HFF-Myc (cell line): ENCODE measurements at regions not wholly inside any gene's neighbourhood (a gene's known extent, or its start where the extent isn't known, plus 50 kb on each side); places are given as distances from the start of the nearest gene placed in this dataset.
"Not testable (repeated sequence)": the region's sequence is repeated elsewhere in the genome, so short reads cannot be mapped to it uniquely, and the experiment has no call there.

Experiments used
- DNase-seq: peaks from one replicate; pipeline ENCODE4 v3.0.0-alpha.2; 2011; ENCODE audit warnings: low read depth; ENCODE audit errors: extremely low read depth
- H3K4me3 ChIP-seq: replicated peaks from 2 replicates; pipeline ENCODE4 v1.5.1; 2011; ENCODE audit warnings: low read depth, mild to moderate bottlenecking, control low read depth, low read length
- TF ChIP-seq, protein P1 (sequence below): IDR thresholded peaks from 2 replicates; pipeline ENCODE4 v1.5.1; 2012; ENCODE audit warnings: mild to moderate bottlenecking, low read depth, low read length, control low read depth; ENCODE audit errors: missing control alignments

GRCh38 chr1:173356191-173356762 lies 120.9 kb upstream of the PRDX6 start:
- TF ChIP-seq, protein P1, sequence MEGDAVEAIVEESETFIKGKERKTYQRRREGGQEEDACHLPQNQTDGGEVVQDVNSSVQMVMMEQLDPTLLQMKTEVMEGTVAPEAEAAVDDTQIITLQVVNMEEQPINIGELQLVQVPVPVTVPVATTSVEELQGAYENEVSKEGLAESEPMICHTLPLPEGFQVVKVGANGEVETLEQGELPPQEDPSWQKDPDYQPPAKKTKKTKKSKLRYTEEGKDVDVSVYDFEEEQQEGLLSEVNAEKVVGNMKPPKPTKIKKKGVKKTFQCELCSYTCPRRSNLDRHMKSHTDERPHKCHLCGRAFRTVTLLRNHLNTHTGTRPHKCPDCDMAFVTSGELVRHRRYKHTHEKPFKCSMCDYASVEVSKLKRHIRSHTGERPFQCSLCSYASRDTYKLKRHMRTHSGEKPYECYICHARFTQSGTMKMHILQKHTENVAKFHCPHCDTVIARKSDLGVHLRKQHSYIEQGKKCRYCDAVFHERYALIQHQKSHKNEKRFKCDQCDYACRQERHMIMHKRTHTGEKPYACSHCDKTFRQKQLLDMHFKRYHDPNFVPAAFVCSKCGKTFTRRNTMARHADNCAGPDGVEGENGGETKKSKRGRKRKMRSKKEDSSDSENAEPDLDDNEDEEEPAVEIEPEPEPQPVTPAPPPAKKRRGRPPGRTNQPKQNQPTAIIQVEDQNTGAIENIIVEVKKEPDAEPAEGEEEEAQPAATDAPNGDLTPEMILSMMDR: no peak
- H3K4me3 ChIP-seq: no peak overlapping the region
- DNase-seq: no peak

GRCh38 chr1:173360487-173361063 lies 116.6 kb upstream of the PRDX6 start:
- DNase-seq: no peak
- TF ChIP-seq, protein P1: no peak
- H3K4me3 ChIP-seq: no peak overlapping the region

DNA sequence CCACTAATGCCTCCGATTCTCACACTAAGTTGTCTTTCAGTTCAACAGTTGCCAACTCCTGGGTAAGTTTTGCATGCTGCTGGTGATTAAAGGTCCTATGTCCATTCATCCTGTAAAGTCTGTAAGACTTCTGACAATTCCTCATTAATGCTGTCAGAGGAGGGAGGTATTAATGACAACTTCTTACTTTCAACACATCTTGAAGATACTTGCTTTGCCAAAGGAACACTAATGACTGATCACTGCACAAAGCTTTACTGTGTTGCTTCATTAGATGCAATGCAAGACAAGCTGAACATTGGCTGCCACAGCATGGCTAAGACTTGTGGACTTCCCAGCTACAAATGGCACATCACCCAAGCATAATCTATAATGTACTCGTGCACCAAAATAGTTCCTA lies 114.6 kb upstream of the PRDX6 start:
- TF ChIP-seq, protein P1: no peak
- no peak overlapping the region for H3K4me3 ChIP-seq
- no peak for DNase-seq

- TF ChIP-seq, protein P1: no peak
- no peak for DNase-seq
- no peak overlapping the region for H3K4me3 ChIP-seq
Measured at GRCh38 chr1:173364827-173365226, 112.3 kb upstream of the PRDX6 start.

GRCh38 chr1:173365341-173365740 lies 111.8 kb upstream of the PRDX6 start:
- no peak for DNase-seq
- H3K4me3 ChIP-seq: no peak overlapping the region
- TF ChIP-seq, protein P1: no peak

DNA sequence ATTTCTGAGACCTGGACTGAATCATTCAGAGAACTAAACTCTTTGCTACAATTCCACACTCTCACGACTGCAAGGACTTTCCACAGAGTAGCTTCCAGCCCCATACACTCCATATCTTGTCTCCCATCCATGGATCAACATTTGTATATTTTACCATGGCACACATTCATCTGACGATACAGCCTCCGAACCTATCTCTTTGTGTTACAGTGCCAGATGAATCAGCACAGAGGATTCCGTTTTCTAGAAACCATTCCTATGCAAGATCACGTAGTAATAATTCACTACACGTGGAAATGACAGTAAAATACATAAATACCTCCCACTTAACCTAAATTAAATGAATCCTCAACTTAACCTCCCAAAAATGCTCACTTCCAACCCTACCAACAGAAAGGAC lies 110.0 kb upstream of the PRDX6 start:
- TF ChIP-seq, protein P1: no peak
- DNase-seq: no peak
- H3K4me3 ChIP-seq: no peak overlapping the region

DNA sequence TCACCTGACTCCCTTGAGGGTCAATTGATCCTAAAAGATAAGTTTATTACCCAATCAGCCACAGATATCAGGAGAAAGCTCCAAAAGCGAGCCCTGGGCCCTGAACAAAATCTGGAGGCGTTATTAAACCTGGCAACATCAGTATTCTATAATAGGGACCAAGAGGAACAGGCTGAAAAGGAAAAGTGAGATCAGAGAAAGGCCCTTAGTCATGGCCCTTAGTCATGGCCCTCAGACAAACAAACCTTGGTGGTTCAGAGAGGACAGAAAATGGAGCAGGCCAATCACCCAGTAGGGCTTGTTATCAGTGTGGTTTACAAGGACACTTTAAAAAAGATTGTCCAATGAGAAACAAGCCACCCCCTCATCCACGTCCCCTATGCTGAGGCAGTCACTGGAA lies 106.5 kb upstream of the PRDX6 start:
- H3K4me3 ChIP-seq, DNase-seq: not testable (repeated sequence)

GRCh38 chr1:173376065-173376464 lies 101.1 kb upstream of the PRDX6 start:
- not testable (repeated sequence) for DNase-seq, H3K4me3 ChIP-seq
